SK-N-SH (cell line): ENCODE measurements at regions not wholly inside any gene's neighbourhood (a gene's known extent, or its start where the extent isn't known, plus 50 kb on each side); places are given as distances from the start of the nearest gene placed in this dataset.

Experiments
- CTCF ChIA-PET: fragments of 300-600, 350-600 bp; formaldehyde crosslinking; extraction: SDS; loops from one replicate; lab custom pipeline; 2021; lab: Yijun Ruan, JAX
- POLR2A ChIA-PET: fragments of 350-600 bp; sonication (Branson Sonifier 250); formaldehyde crosslinking; extraction: SDS; loops from one replicate; lab custom pipeline; 2020; ENCODE audit warnings: antibody characterized with exemption, inconsistent platforms; lab: Yijun Ruan, JAX
- DNase-seq: peaks from one replicate; pipeline ENCODE4 v3.0.0; 2012
- H2AFZ ChIP-seq: fragments of 200-600 bp; sonication (generic); 2 replicates; pipeline ENCODE4 v1.8.1; 2016; ENCODE audit warnings: antibody characterized with exemption, mild to moderate bottlenecking, low read depth
- H3F3A ChIP-seq: fragments of 200-600 bp; sonication (generic); replicated peaks from 2 replicates; pipeline ENCODE3; 2016; ENCODE audit warnings: antibody characterized with exemption, mild to moderate bottlenecking; ENCODE audit not compliant: insufficient read depth
- H3K27ac ChIP-seq, 2 experiments: fragments of 200-500 bp in 1 of 2; fragments of 200-600 bp in 1 of 2; sonication (Bioruptor generic) in 1 of 2; sonication (generic), shearing (Covaris generic) in 1 of 2; 2 replicates each; pipeline versions ENCODE4 v1.5.1 to v1.6.1; 2014 to 2016; ENCODE audit warnings: low read depth in 2 of 2, inconsistent platforms in 1 of 2, low read length in 1 of 2, mild to moderate bottlenecking in 1 of 2, mixed read lengths in 1 of 2
- H3K27me3 ChIP-seq: fragments of 200-600 bp; sonication (generic), shearing (Covaris generic); 2 replicates; pipeline ENCODE4 v1.6.1; 2016; ENCODE audit warnings: mixed run types; ENCODE audit not compliant: insufficient read depth
- H3K36me3 ChIP-seq, 2 experiments: fragments of 200-500 bp in 1 of 2; fragments of 200-600 bp in 1 of 2; sonication (Bioruptor generic) in 1 of 2; sonication (generic) in 1 of 2; replicated peaks in 1 of 2; 2 replicates each; pipeline versions ENCODE3 to v1.5.1; 2014 to 2016; ENCODE audit warnings: low read length in 1 of 2, mild to moderate bottlenecking in 1 of 2; ENCODE audit not compliant: insufficient read depth in 2 of 2, control insufficient read depth in 1 of 2
- H3K4me1 ChIP-seq, 2 experiments: fragments of 200-500 bp in 1 of 2; fragments of 200-600 bp in 1 of 2; sonication (Bioruptor generic) in 1 of 2; sonication (generic), shearing (Covaris generic) in 1 of 2; 2 replicates each; pipeline versions ENCODE4 v1.5.1 to v1.6.1; 2014 to 2016; ENCODE audit warnings: low read depth in 1 of 2, low read length in 1 of 2, mixed run types in 1 of 2; ENCODE audit not compliant: insufficient read depth in 2 of 2, control insufficient read depth in 1 of 2
- H3K4me2 ChIP-seq: fragments of 200-600 bp; sonication (generic), shearing (Covaris generic); 2 replicates; pipeline ENCODE4 v1.6.1; 2017; ENCODE audit warnings: mixed run types
- H3K4me3 ChIP-seq, 2 experiments: fragments of 200-500 bp in 1 of 2; fragments of 200-600 bp in 1 of 2; sonication (Bioruptor generic) in 1 of 2; sonication (generic), shearing (Covaris generic) in 1 of 2; 2 replicates each; pipeline versions ENCODE4 v1.5.1 to v1.8.1; 2014 to 2016; ENCODE audit warnings: low read depth in 2 of 2, inconsistent platforms in 1 of 2, low read length in 1 of 2, mild to moderate bottlenecking in 1 of 2, mixed read lengths in 1 of 2, moderate library complexity in 1 of 2
- H3K79me2 ChIP-seq: fragments of 200-600 bp; sonication (generic); 2 replicates; pipeline ENCODE4 v1.8.1; 2017; ENCODE audit warnings: mild to moderate bottlenecking; ENCODE audit not compliant: insufficient read depth
- H3K9ac ChIP-seq: fragments of 200-600 bp; sonication (generic); 2 replicates; pipeline ENCODE4 v1.6.1; 2017; ENCODE audit warnings: mixed run types
- H3K9me2 ChIP-seq: fragments of 200-600 bp; sonication (generic); 2 replicates; pipeline ENCODE4 v1.6.1; 2017; ENCODE audit warnings: mixed run types
- H3K9me3 ChIP-seq: fragments of 200-600 bp; sonication (generic); 2 replicates; pipeline ENCODE4 v1.6.1; 2017; ENCODE audit warnings: mixed run types, mild to moderate bottlenecking, moderate library complexity
- H4K20me1 ChIP-seq: fragments of 200-600 bp; sonication (generic); 2 replicates; pipeline ENCODE4 v1.6.1; 2017; ENCODE audit warnings: mild to moderate bottlenecking, mixed run types; ENCODE audit not compliant: insufficient read depth
- ELF1 ChIP-seq: IDR thresholded peaks from 2 replicates; pipeline ENCODE4 v1.4.0; 2012
- EP300 ChIP-seq, 2 experiments: IDR thresholded peaks; 2 replicates each; pipeline versions ENCODE4 v1.4.0 to v1.6.1; 2012; ENCODE audit warnings: borderline replicate concordance in 1 of 2, low read depth in 1 of 2, low read length in 1 of 2
- EZH2phosphoT487 ChIP-seq: fragments of 200-600 bp; sonication (generic); IDR thresholded peaks from 2 replicates; pipeline ENCODE4 v1.6.1; 2017; ENCODE audit warnings: low read depth, mixed run types, mild to moderate bottlenecking, antibody characterized with exemption, moderate library complexity, borderline replicate concordance
- GABPA ChIP-seq: IDR thresholded peaks from 2 replicates; pipeline ENCODE4 v1.4.0; 2012; ENCODE audit warnings: low read depth, mild to moderate bottlenecking
- GATA2 ChIP-seq: sonication (generic); formaldehyde crosslinking; IDR thresholded peaks from 2 replicates; pipeline ENCODE4 v1.5.0; 2020; ENCODE audit warnings: mild to moderate bottlenecking, missing genetic modification reagents
- MEF2A ChIP-seq: IDR thresholded peaks from 2 replicates; pipeline ENCODE4 v1.4.0; 2012; ENCODE audit warnings: low read depth, borderline replicate concordance
- NFIC ChIP-seq: IDR thresholded peaks from 2 replicates; pipeline ENCODE4 v1.4.0; 2012; ENCODE audit warnings: borderline replicate concordance
- NRF1 ChIP-seq: IDR thresholded peaks from 2 replicates; pipeline ENCODE4 v1.6.1; 2012; ENCODE audit warnings: low read depth, mild to moderate bottlenecking, low read length
- POLR2AphosphoS5 ChIP-seq: IDR thresholded peaks from 2 replicates; pipeline ENCODE4 v1.6.1; 2012; ENCODE audit warnings: low read depth, low read length
- RAD21 ChIP-seq: IDR thresholded peaks from 2 replicates; pipeline ENCODE4 v1.6.1; 2012; ENCODE audit warnings: mild to moderate bottlenecking, low read length
- SMC3 ChIP-seq: IDR thresholded peaks from 2 replicates; pipeline ENCODE4 v1.6.1; 2012; ENCODE audit warnings: low read depth, low read length, improper control_type of control experiment
- TAF1 ChIP-seq: IDR thresholded peaks from 2 replicates; pipeline ENCODE4 v1.6.1; 2012; ENCODE audit warnings: low read depth, mild to moderate bottlenecking, low read length, moderate library complexity, borderline replicate concordance
- TCF12 ChIP-seq: IDR thresholded peaks from 2 replicates; pipeline ENCODE4 v1.4.0; 2012
- TEAD4 ChIP-seq: IDR thresholded peaks from 2 replicates; pipeline ENCODE4 v1.4.0; 2012; ENCODE audit warnings: mild to moderate bottlenecking, borderline replicate concordance; ENCODE audit not compliant: insufficient read depth
- YY1 ChIP-seq: IDR thresholded peaks from 2 replicates; pipeline ENCODE4 v1.4.0; 2012; ENCODE audit warnings: low read depth, mild to moderate bottlenecking
- WGBS: methylation state at CpG from one replicate; pipeline ENCODE4 v1.1.6; 2017; ENCODE audit warnings: low lambda C conversion rate; 5-methylcytosine and 5-hydroxymethylcytosine counted together
- TF ChIP-seq, protein P1 (sequence below): IDR thresholded peaks from 2 replicates; pipeline ENCODE4 v1.6.1; 2012; ENCODE audit warnings: mild to moderate bottlenecking, low read depth, low read length, moderate library complexity
- TF ChIP-seq, protein P2 (sequence below): IDR thresholded peaks from 2 replicates; pipeline ENCODE4 v1.4.0; 2012; ENCODE audit warnings: low read depth
- TF ChIP-seq, protein P3 (sequence below): fragments of 150-350 bp; IDR thresholded peaks from 2 replicates; pipeline ENCODE4 v1.6.1; 2016; ENCODE audit warnings: mild to moderate bottlenecking, low read depth, low read length
- TF ChIP-seq, protein P4 (sequence below): IDR thresholded peaks from 2 replicates; pipeline ENCODE4 v1.4.0; 2012; ENCODE audit warnings: low read depth, borderline replicate concordance
- TF ChIP-seq, protein P5 (sequence below): fragments of 200-600 bp; sonication (generic); IDR thresholded peaks from 2 replicates; pipeline ENCODE4 v1.6.1; 2017; ENCODE audit warnings: antibody characterized with exemption, mild to moderate bottlenecking, moderate library complexity

DNA sequence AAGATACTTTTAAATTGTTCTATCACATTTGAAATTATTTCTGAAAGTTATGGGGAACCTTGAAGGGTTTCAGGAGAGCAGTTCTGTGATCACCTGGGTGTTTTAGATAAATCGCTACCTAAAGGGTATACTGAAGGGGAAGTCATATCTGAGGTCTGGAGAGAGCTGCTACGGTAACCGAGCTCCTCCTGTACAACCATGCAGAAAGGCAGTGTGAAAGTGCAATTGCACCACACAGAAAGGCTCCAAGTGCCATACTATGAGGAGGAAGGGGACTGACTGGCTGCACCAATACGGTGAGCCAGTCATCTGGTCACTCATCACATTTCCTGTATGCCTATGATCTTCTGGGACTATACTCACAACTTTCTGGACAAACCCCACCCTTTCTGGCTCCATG lies 241.4 kb upstream of the SLC24A2 start:
- no peak for TF ChIP-seq TEAD4
- TF ChIP-seq, protein P1, sequence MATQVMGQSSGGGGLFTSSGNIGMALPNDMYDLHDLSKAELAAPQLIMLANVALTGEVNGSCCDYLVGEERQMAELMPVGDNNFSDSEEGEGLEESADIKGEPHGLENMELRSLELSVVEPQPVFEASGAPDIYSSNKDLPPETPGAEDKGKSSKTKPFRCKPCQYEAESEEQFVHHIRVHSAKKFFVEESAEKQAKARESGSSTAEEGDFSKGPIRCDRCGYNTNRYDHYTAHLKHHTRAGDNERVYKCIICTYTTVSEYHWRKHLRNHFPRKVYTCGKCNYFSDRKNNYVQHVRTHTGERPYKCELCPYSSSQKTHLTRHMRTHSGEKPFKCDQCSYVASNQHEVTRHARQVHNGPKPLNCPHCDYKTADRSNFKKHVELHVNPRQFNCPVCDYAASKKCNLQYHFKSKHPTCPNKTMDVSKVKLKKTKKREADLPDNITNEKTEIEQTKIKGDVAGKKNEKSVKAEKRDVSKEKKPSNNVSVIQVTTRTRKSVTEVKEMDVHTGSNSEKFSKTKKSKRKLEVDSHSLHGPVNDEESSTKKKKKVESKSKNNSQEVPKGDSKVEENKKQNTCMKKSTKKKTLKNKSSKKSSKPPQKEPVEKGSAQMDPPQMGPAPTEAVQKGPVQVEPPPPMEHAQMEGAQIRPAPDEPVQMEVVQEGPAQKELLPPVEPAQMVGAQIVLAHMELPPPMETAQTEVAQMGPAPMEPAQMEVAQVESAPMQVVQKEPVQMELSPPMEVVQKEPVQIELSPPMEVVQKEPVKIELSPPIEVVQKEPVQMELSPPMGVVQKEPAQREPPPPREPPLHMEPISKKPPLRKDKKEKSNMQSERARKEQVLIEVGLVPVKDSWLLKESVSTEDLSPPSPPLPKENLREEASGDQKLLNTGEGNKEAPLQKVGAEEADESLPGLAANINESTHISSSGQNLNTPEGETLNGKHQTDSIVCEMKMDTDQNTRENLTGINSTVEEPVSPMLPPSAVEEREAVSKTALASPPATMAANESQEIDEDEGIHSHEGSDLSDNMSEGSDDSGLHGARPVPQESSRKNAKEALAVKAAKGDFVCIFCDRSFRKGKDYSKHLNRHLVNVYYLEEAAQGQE, result no peak
- TF ChIP-seq TCF12, result no peak
- no peak for TF ChIP-seq ELF1
- no peak for TF ChIP-seq RAD21
- TF ChIP-seq, protein P2, sequence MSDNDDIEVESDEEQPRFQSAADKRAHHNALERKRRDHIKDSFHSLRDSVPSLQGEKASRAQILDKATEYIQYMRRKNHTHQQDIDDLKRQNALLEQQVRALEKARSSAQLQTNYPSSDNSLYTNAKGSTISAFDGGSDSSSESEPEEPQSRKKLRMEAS, result no peak
- no peak for TF ChIP-seq GATA2 (CRISPR knock-in tag)
- TF ChIP-seq EP300 (IDR thresholded peaks at IDR 0.05; ENCODE audit: borderline replicate concordance in 1 of 2, low read depth in 1 of 2, low read length in 1 of 2), result no peak
- Histone ChIP-seq H4K20me1 (no peaks in the 10 kb centered on the region), H3K9ac (no peak overlapping the region), H3K27ac (no peak overlapping the region), H3K9me3 (no peaks in the 10 kb centered on the region), H3K4me3 (no peak overlapping the region), H3K36me3 (no peaks in the 10 kb centered on the region), H3F3A (no peaks in the 10 kb centered on the region), H3K79me2 (no peaks in the 10 kb centered on the region), H2AFZ (no peak overlapping the region), H3K27me3 (no peaks in the 10 kb centered on the region), H3K9me2 (no peaks in the 10 kb centered on the region), H3K4me1 (peaks cover 0 to 4% of the 10 kb centered on the region in 2 experiments; a peak in 2 of 4 replicates), H3K4me2 (no peak overlapping the region)
- ChIA-PET POLR2A (no interaction called here), CTCF (no interaction called here)
- no peak for DNase-seq
- WGBS, result 62% methylated on average over 4 of the region's 4 CpGs

DNA sequence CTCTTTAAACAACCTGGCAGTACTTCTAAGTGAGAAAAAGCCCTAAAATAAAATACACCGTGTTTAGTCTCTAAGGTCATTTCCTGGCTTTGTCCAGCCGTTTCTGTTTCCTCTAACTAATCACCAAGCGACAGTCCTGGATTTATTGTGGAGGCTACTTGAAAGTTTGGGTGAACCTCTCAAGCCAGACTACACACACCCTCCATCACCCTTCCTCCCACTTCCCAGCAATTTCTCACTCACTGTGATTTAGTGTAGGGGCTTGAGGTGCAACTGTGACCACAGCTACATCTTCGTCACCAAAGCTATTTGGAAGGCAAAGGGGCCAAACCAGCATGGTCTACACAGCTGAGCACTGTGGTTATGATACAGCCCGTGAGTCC lies 240.0 kb upstream of the SLC24A2 start:
- CTCF ChIA-PET, result interaction anchor here (1.3 kb wide), 1 partner anchor 11 kb away, joined by 3 read pairs; no protein-coding TSS in a partner anchor
- H3K27me3 ChIP-seq, result no peaks in the 10 kb centered on the region
- no peak overlapping the region for H3K4me3 ChIP-seq
- no peaks in the 10 kb centered on the region for H3K79me2 ChIP-seq
- WGBS, result 55% methylated on average over 5 of the region's 5 CpGs
- no peak overlapping the region for H3K4me2 ChIP-seq
- H3K9me2 ChIP-seq, result no peaks in the 10 kb centered on the region
- H3K27ac ChIP-seq, result no peak overlapping the region
- H3F3A ChIP-seq, result no peaks in the 10 kb centered on the region
- TF ChIP-seq, protein P3, sequence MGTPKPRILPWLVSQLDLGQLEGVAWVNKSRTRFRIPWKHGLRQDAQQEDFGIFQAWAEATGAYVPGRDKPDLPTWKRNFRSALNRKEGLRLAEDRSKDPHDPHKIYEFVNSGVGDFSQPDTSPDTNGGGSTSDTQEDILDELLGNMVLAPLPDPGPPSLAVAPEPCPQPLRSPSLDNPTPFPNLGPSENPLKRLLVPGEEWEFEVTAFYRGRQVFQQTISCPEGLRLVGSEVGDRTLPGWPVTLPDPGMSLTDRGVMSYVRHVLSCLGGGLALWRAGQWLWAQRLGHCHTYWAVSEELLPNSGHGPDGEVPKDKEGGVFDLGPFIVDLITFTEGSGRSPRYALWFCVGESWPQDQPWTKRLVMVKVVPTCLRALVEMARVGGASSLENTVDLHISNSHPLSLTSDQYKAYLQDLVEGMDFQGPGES, result no peak
- TF ChIP-seq NFIC (no peak), TAF1 (no peak), GABPA (no peak), SMC3 (no peak), NRF1 (no peak), POLR2AphosphoS5 (no peak), EP300 (IDR thresholded peaks at IDR 0.05; ENCODE audit: borderline replicate concordance in 1 of 2, low read depth in 1 of 2, low read length in 1 of 2) (no peak), MEF2A (no peak), EZH2phosphoT487 (no peak), YY1 (no peak), GATA2 (CRISPR knock-in tag) (no peak)
- TF ChIP-seq, protein P4, sequence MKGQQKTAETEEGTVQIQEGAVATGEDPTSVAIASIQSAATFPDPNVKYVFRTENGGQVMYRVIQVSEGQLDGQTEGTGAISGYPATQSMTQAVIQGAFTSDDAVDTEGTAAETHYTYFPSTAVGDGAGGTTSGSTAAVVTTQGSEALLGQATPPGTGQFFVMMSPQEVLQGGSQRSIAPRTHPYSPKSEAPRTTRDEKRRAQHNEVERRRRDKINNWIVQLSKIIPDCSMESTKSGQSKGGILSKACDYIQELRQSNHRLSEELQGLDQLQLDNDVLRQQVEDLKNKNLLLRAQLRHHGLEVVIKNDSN, result no peak
- TF ChIP-seq, protein P5, sequence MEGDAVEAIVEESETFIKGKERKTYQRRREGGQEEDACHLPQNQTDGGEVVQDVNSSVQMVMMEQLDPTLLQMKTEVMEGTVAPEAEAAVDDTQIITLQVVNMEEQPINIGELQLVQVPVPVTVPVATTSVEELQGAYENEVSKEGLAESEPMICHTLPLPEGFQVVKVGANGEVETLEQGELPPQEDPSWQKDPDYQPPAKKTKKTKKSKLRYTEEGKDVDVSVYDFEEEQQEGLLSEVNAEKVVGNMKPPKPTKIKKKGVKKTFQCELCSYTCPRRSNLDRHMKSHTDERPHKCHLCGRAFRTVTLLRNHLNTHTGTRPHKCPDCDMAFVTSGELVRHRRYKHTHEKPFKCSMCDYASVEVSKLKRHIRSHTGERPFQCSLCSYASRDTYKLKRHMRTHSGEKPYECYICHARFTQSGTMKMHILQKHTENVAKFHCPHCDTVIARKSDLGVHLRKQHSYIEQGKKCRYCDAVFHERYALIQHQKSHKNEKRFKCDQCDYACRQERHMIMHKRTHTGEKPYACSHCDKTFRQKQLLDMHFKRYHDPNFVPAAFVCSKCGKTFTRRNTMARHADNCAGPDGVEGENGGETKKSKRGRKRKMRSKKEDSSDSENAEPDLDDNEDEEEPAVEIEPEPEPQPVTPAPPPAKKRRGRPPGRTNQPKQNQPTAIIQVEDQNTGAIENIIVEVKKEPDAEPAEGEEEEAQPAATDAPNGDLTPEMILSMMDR, result no peak
- H3K9ac ChIP-seq, result no peak overlapping the region
- H3K9me3 ChIP-seq, result no peaks in the 10 kb centered on the region
- no peaks in the 10 kb centered on the region for H3K36me3 ChIP-seq
- POLR2A ChIA-PET, result no interaction called here
- DNase-seq, result no peak
- peaks cover 0 to 4% of the 10 kb centered on the region in 2 experiments; a peak in 2 of 4 replicates for H3K4me1 ChIP-seq
- no peaks in the 10 kb centered on the region for H4K20me1 ChIP-seq
- no peak overlapping the region for H2AFZ ChIP-seq
